ENCODE measurements at regions not wholly inside any gene's neighbourhood (a gene's known extent, or its start where the extent isn't known, plus 50 kb on each side); places are given as distances from the start of the nearest gene placed in this dataset.

DNA sequence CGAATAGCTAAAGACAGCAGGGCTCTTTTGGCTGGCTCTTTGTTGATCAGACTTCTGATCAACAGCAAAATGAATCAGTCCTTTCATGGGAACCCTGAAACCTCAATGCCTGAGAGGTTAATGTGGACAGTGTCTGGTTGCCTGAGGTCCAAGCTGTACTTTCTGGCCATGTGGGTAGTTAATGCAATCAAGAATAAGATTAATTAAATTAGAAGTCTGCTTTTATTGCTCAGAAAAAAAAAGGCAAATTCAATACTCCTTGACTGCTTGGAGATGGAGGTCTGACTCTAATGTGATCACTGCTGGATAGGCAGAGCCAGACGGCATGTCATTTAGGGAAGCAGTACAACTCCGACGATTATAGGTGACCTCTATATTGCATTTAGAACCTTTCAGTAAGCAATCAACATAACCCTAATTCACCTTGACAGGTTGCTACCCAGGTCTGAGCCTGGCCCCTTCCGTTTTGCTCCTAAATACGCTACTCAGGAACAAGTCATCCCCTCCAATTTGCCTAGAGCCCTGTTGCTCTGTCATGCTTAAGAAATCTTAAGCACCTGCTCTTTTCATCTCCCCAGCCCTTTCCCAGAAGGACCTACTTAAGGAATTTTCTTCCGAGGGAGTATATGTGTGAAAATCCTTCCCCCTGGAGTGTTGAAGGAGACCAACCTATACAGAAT lies 370.0 kb upstream of the SPTLC3 start:
- TF ChIP-seq CTCF (IDR thresholded peaks at IDR 0.05 in 8 of 11, conservative IDR thresholded peaks at IDR 0.05 in 3 of 11) (no peak), POLR2AphosphoS5 (IDR thresholded peaks at IDR 0.05) (no peak), POLR2A (IDR thresholded peaks at IDR 0.05) (no peak)
